ENCODE measurements at regions not wholly inside any gene's neighbourhood (a gene's known extent, or its start where the extent isn't known, plus 50 kb on each side); places are given as distances from the start of the nearest gene placed in this dataset.

- no peak for ATAC-seq
- TF ChIP-seq SNAI2 (CRISPR knock-in tag; IDR thresholded peaks at IDR 0.05), result no peak
Measured at GRCh38 chr18:8983195-8983594, 119.3 kb upstream of the NDUFV2 start.

- no peak for ATAC-seq
- TF ChIP-seq TSHZ2 (CRISPR knock-in tag; IDR thresholded peaks at IDR 0.05), result no peak
- TF ChIP-seq ZFP30 (CRISPR knock-in tag; IDR thresholded peaks at IDR 0.05), result no peak
- TF ChIP-seq ZNF70 (CRISPR knock-in tag; IDR thresholded peaks at IDR 0.05), result no peak
- no peak for TF ChIP-seq GLIS3 (CRISPR knock-in tag; IDR thresholded peaks at IDR 0.05)
- no peak for TF ChIP-seq BACH2 (CRISPR knock-in tag; IDR thresholded peaks at IDR 0.05; ENCODE audit: borderline replicate concordance)
- no peak for TF ChIP-seq ZNF565 (CRISPR knock-in tag; conservative IDR thresholded peaks at IDR 0.05; ENCODE audit: low read depth)
- TF ChIP-seq ARNTL (CRISPR knock-in tag; IDR thresholded peaks at IDR 0.05; ENCODE audit: borderline replicate concordance, low read depth), result no peak
- TF ChIP-seq OSR1 (CRISPR knock-in tag; IDR thresholded peaks at IDR 0.05), result no peak
- TF ChIP-seq ZNF8 (CRISPR knock-in tag; IDR thresholded peaks at IDR 0.05), result no peak
- no peak for TF ChIP-seq PATZ1 (CRISPR knock-in tag; IDR thresholded peaks at IDR 0.05; ENCODE audit: borderline replicate concordance)
- TF ChIP-seq CSDC2 (CRISPR knock-in tag; IDR thresholded peaks at IDR 0.05), result no peak
- no peak for TF ChIP-seq RARB (CRISPR knock-in tag; IDR thresholded peaks at IDR 0.05)
- no peak for TF ChIP-seq TOX (CRISPR knock-in tag; IDR thresholded peaks at IDR 0.05; ENCODE audit: borderline replicate concordance)
Measured at GRCh38 chr18:8984131-8984721, 118.3 kb upstream of the NDUFV2 start.

GRCh38 chr18:8987241-8987640, 115.3 kb upstream of the NDUFV2 start:
- TF ChIP-seq ZNF565 (CRISPR knock-in tag; conservative IDR thresholded peaks at IDR 0.05; ENCODE audit: low read depth), result no peak
- no peak for TF ChIP-seq ZFP3 (CRISPR knock-in tag; IDR thresholded peaks at IDR 0.05)
- TF ChIP-seq TOX (CRISPR knock-in tag; IDR thresholded peaks at IDR 0.05; ENCODE audit: borderline replicate concordance), result no peak
- no peak for TF ChIP-seq ZNF8 (CRISPR knock-in tag; IDR thresholded peaks at IDR 0.05)
- TF ChIP-seq ESRRG (CRISPR knock-in tag; IDR thresholded peaks at IDR 0.05), result no peak
- TF ChIP-seq OSR1 (CRISPR knock-in tag; IDR thresholded peaks at IDR 0.05), result no peak
- no peak for TF ChIP-seq TCF4 (CRISPR knock-in tag; IDR thresholded peaks at IDR 0.05; ENCODE audit: borderline replicate concordance)
- no peak for TF ChIP-seq CSDC2 (CRISPR knock-in tag; IDR thresholded peaks at IDR 0.05)
- TF ChIP-seq POU6F1 (CRISPR knock-in tag; IDR thresholded peaks at IDR 0.05; ENCODE audit: borderline replicate concordance, low read depth), result no peak
- TF ChIP-seq PPARA (CRISPR knock-in tag; IDR thresholded peaks at IDR 0.05; ENCODE audit: borderline replicate concordance), result no peak
- TF ChIP-seq BACH2 (CRISPR knock-in tag; IDR thresholded peaks at IDR 0.05; ENCODE audit: borderline replicate concordance), result no peak
- no peak for TF ChIP-seq TSHZ2 (CRISPR knock-in tag; IDR thresholded peaks at IDR 0.05)
- ATAC-seq, result no peak; the same call in 2 of the 3 replicates

Measured in SK-N-SH treated with all-trans-retinoic acid at 6 μM for 48 hours (cell line).